ENCODE measurements at regions not wholly inside any gene's neighbourhood (a gene's known extent, or its start where the extent isn't known, plus 50 kb on each side); places are given as distances from the start of the nearest gene placed in this dataset.
"Not testable (repeated sequence)": the region's sequence is repeated elsewhere in the genome, so short reads cannot be mapped to it uniquely, and the experiment has no call there.

GRCh38 chr7:119643558-119643957, 629.4 kb upstream of the KCND2 start:
- no peak for DNase-seq

- no peak for DNase-seq
These were observed 625.7 kb upstream of the KCND2 start for GRCh38 chr7:119647286-119647685.

GRCh38 chr7:119648752-119649151, 624.2 kb upstream of the KCND2 start:
- DNase-seq = not testable (repeated sequence)

GRCh38 chr7:119660080-119660479, 612.9 kb upstream of the KCND2 start:
- DNase-seq = no peak

- no peak for DNase-seq
These were observed 608.4 kb upstream of the KCND2 start for GRCh38 chr7:119664601-119665000.

- DNase-seq = no peak
These were observed 607.2 kb upstream of the KCND2 start for GRCh38 chr7:119665796-119666195.

GRCh38 chr7:119681336-119681735, 591.6 kb upstream of the KCND2 start:
- DNase-seq = no peak

GRCh38 chr7:119684763-119685162, 588.2 kb upstream of the KCND2 start:
- no peak for DNase-seq

GRCh38 chr7:119685906-119686305, 587.1 kb upstream of the KCND2 start:
- no peak for DNase-seq

- no peak for DNase-seq
These were observed 584.1 kb upstream of the KCND2 start for GRCh38 chr7:119688831-119689230.

- no peak for DNase-seq
These were observed 580.4 kb upstream of the KCND2 start for GRCh38 chr7:119692541-119692940.

GRCh38 chr7:119694506-119694905, 578.5 kb upstream of the KCND2 start:
- DNase-seq = no peak

- no peak for DNase-seq
These were observed 576.6 kb upstream of the KCND2 start for GRCh38 chr7:119696336-119696735.

GRCh38 chr7:119703895-119704294, 569.1 kb upstream of the KCND2 start:
- no peak for DNase-seq

GRCh38 chr7:119706608-119707007, 566.4 kb upstream of the KCND2 start:
- no peak for DNase-seq

- no peak for DNase-seq
These were observed 564.1 kb upstream of the KCND2 start for GRCh38 chr7:119708891-119709290.

- DNase-seq = no peak
These were observed 561.9 kb upstream of the KCND2 start for GRCh38 chr7:119711104-119711503.

GRCh38 chr7:119712886-119713462, 560.0 kb upstream of the KCND2 start:
- DNase-seq = no peak

GRCh38 chr7:119713606-119714005, 559.4 kb upstream of the KCND2 start:
- DNase-seq = no peak

GRCh38 chr7:119720541-119720940, 552.4 kb upstream of the KCND2 start:
- no peak for DNase-seq

- DNase-seq = no peak
These were observed 548.8 kb upstream of the KCND2 start for GRCh38 chr7:119724041-119724792.

GRCh38 chr7:119733127-119733879, 539.7 kb upstream of the KCND2 start:
- DNase-seq = no peak

- DNase-seq = no peak
These were observed 535.6 kb upstream of the KCND2 start for GRCh38 chr7:119737390-119737789.

- not testable (repeated sequence) for DNase-seq
These were observed 527.7 kb upstream of the KCND2 start for GRCh38 chr7:119745280-119745679.

Measured in NCI-H2227 treated with DMSO at 0.1 percent for 48 hours (cell line).